ENCODE measurements at regions not wholly inside any gene's neighbourhood (a gene's known extent, or its start where the extent isn't known, plus 50 kb on each side); places are given as distances from the start of the nearest gene placed in this dataset.
"Not testable (repeated sequence)": the region's sequence is repeated elsewhere in the genome, so short reads cannot be mapped to it uniquely, and the experiment has no call there.

DNA sequence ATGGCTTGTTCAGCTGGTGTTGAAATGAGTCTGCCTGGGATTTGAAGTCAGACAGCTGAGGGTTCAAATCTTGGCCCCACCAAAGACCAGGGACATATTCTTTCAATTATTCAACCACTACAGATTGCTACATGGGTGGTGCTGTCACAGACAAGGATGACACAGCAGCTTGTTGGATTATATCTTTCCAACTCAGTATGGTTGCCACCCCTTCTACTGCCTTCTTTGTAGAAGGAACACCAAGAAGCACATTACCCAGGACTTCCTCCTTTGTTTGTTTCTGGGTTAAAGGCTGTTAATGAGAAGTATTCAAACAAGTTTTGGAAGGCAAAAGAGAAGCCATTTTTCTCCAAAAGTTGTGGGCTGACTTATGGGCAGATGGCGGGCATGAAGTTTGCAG is 78.6 kb downstream of the COPRS start:
- FAIRE-seq: no peak
- H3K9me3 ChIP-seq (ENCODE audit: control insufficient read depth in 2 of 3, insufficient read depth in 1 of 3, low read length in 3 of 3): no peaks in the 10 kb centered on the region
- DNase-seq: no peak
- H3K4me1 ChIP-seq (ENCODE audit: control insufficient read depth in 2 of 3, insufficient read depth in 2 of 3, low read depth in 1 of 3, low read length in 3 of 3): no peaks in the 10 kb centered on the region
- H3K9ac ChIP-seq (ENCODE audit: low read length in 3 of 3): no peak overlapping the region
- TF ChIP-seq, protein P1, sequence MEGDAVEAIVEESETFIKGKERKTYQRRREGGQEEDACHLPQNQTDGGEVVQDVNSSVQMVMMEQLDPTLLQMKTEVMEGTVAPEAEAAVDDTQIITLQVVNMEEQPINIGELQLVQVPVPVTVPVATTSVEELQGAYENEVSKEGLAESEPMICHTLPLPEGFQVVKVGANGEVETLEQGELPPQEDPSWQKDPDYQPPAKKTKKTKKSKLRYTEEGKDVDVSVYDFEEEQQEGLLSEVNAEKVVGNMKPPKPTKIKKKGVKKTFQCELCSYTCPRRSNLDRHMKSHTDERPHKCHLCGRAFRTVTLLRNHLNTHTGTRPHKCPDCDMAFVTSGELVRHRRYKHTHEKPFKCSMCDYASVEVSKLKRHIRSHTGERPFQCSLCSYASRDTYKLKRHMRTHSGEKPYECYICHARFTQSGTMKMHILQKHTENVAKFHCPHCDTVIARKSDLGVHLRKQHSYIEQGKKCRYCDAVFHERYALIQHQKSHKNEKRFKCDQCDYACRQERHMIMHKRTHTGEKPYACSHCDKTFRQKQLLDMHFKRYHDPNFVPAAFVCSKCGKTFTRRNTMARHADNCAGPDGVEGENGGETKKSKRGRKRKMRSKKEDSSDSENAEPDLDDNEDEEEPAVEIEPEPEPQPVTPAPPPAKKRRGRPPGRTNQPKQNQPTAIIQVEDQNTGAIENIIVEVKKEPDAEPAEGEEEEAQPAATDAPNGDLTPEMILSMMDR (IDR thresholded peaks at IDR 0.05; ENCODE audit: borderline replicate concordance, extremely low read depth, insufficient read depth): no peak
- intact Hi-C loops (cut with DNase I): no loop called here
- H3K4me3 ChIP-seq (ENCODE audit: low read length in 3 of 3): no peak overlapping the region
- H3K36me3 ChIP-seq (ENCODE audit: control insufficient read depth in 2 of 3, insufficient read depth in 3 of 3, low read length in 3 of 3): no peaks in the 10 kb centered on the region
- H3K27ac ChIP-seq (ENCODE audit: low read depth in 2 of 2, low read length in 2 of 2): no peak overlapping the region
- no peaks in the 10 kb centered on the region for H3K27me3 ChIP-seq (ENCODE audit: control insufficient read depth, insufficient read depth, low read length)

DNA sequence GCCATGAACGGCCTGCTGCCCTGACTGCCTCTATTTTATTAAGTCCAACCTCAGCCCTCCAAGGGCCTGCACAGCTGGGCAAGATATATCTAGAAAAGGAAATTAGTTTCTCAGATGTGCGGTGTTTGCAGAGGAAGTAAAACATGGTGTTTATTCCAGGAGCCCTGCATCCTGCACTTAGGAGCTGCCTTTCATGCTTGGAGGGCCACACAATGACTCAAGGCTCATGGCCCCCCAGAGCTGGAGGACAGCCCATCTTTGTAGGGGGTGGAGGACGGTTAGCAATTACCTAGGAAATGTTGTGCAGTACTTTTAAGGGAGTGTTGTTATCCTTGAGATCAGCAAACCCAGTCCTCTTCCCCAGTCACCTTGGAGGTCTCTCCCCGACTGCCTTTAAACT is 80.5 kb downstream of the COPRS start:
- Histone ChIP-seq H3K27me3 (ENCODE audit: control insufficient read depth, insufficient read depth, low read length) (no peaks in the 10 kb centered on the region), H3K36me3 (ENCODE audit: control insufficient read depth in 2 of 3, insufficient read depth in 3 of 3, low read length in 3 of 3) (no peaks in the 10 kb centered on the region), H3K9me3 (ENCODE audit: control insufficient read depth in 2 of 3, insufficient read depth in 1 of 3, low read length in 3 of 3) (no peaks in the 10 kb centered on the region), H3K4me3 (ENCODE audit: low read length in 3 of 3) (no peak overlapping the region), H3K4me1 (ENCODE audit: control insufficient read depth in 2 of 3, insufficient read depth in 2 of 3, low read depth in 1 of 3, low read length in 3 of 3) (no peaks in the 10 kb centered on the region), H3K9ac (ENCODE audit: low read length in 3 of 3) (no peak overlapping the region), H3K27ac (ENCODE audit: low read depth in 2 of 2, low read length in 2 of 2) (no peak overlapping the region)
- DNase-seq: no peak
- no peak for FAIRE-seq
- intact Hi-C loops (cut with DNase I): no loop called here
- TF ChIP-seq, protein P1 (IDR thresholded peaks at IDR 0.05; ENCODE audit: borderline replicate concordance, extremely low read depth, insufficient read depth): no peak

DNA sequence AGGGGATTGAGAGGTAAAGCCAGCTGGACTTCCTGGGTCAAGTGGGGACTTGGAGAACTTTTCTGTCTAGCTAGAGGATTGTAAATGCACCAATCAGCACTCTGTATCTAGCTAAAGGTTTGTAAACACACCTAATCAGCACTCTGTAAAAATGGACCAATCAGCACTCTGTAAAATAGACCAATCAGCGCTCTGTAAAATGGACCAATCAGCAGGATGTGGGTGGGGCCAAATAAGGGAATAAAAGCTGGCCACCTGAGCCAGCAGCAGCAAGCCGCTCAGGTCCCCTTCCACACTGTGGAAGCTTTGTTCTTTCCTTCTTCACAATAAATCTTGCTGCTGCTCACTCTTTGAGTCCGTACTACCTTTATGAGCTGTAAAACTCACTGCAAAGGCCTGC is 87.7 kb downstream of the COPRS start:
- H3K36me3 ChIP-seq (ENCODE audit: control insufficient read depth in 2 of 3, insufficient read depth in 3 of 3, low read length in 3 of 3); FAIRE-seq: not testable (repeated sequence)

DNA sequence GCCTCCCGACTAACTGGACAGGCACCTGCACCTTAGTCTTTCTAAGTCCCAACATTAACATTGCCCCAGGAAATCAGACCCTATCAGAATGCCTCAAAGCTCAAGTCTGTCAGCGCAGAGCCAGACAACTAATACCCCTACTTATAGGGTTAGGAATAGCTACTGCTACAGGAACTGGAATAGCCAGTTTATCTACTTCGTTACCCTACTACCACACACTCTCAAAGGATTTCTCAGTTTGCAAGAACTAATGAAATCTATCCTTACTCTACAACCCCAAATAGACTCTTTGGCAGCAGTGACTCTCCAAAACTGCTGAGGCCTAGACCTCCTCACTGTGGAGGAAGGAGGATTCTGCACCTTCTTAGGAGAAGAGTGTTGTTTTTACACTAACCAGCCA is 88.5 kb downstream of the COPRS start:
- H3K4me1 ChIP-seq (ENCODE audit: control insufficient read depth in 2 of 3, insufficient read depth in 2 of 3, low read depth in 1 of 3, low read length in 3 of 3); intact Hi-C loops (cut with DNase I); FAIRE-seq; H3K27ac ChIP-seq (ENCODE audit: low read depth in 2 of 2, low read length in 2 of 2); H3K9ac ChIP-seq (ENCODE audit: low read length in 3 of 3); H3K27me3 ChIP-seq (ENCODE audit: control insufficient read depth, insufficient read depth, low read length); H3K9me3 ChIP-seq (ENCODE audit: control insufficient read depth in 2 of 3, insufficient read depth in 1 of 3, low read length in 3 of 3); H3K4me3 ChIP-seq (ENCODE audit: low read length in 3 of 3); H3K36me3 ChIP-seq (ENCODE audit: control insufficient read depth in 2 of 3, insufficient read depth in 3 of 3, low read length in 3 of 3); DNase-seq: not testable (repeated sequence)

More for the DNA sequence above, 87.7 kb downstream of the COPRS start:
- DNase-seq; intact Hi-C loops (cut with DNase I); H3K4me1 ChIP-seq (ENCODE audit: control insufficient read depth in 2 of 3, insufficient read depth in 2 of 3, low read depth in 1 of 3, low read length in 3 of 3); H3K4me3 ChIP-seq (ENCODE audit: low read length in 3 of 3); H3K27ac ChIP-seq (ENCODE audit: low read depth in 2 of 2, low read length in 2 of 2); H3K27me3 ChIP-seq (ENCODE audit: control insufficient read depth, insufficient read depth, low read length); H3K9ac ChIP-seq (ENCODE audit: low read length in 3 of 3); H3K9me3 ChIP-seq (ENCODE audit: control insufficient read depth in 2 of 3, insufficient read depth in 1 of 3, low read length in 3 of 3): not testable (repeated sequence)

DNA sequence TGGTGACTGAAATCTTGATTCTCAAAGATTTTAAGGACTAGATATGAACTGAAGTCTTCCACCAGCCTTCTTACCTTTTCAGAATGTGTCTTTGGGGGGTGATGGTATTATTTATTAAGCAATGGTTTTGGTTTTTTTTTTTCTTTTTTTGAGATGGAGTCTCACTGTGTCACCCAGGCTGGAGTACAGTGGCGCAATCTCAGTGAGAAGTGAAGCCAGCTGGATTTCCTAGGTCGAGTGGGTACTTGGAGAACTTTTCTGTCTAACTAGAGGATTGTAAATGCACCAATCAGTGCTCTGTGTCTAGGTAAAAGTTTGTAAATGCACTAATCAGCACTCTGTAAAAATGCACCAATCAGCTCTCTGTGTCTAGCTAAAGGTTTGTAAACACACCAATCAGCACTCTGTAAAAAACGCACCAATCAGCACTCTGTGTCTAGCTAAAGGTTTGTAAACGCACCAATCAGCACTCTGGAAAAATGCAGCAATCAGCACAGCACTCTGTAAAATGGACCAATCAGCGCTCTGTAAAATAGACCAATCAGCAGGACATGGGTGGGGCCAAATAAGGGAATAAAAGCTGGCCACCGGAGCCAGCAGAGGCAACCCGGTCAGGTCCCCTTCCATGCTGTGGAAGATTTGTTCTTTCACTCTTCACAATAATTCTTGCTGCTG is 97.1 kb downstream of the COPRS start:
- H3K9me3 ChIP-seq (ENCODE audit: control insufficient read depth in 2 of 3, insufficient read depth in 1 of 3, low read length in 3 of 3); H3K4me1 ChIP-seq (ENCODE audit: control insufficient read depth in 2 of 3, insufficient read depth in 2 of 3, low read depth in 1 of 3, low read length in 3 of 3); intact Hi-C loops (cut with DNase I); H3K27ac ChIP-seq (ENCODE audit: low read depth in 2 of 2, low read length in 2 of 2); FAIRE-seq; H3K27me3 ChIP-seq (ENCODE audit: control insufficient read depth, insufficient read depth, low read length); H3K36me3 ChIP-seq (ENCODE audit: control insufficient read depth in 2 of 3, insufficient read depth in 3 of 3, low read length in 3 of 3); H3K9ac ChIP-seq (ENCODE audit: low read length in 3 of 3); DNase-seq; H3K4me3 ChIP-seq (ENCODE audit: low read length in 3 of 3): not testable (repeated sequence)
